GM18519 (cell line): ENCODE measurements at regions not wholly inside any gene's neighbourhood (a gene's known extent, or its start where the extent isn't known, plus 50 kb on each side); places are given as distances from the start of the nearest gene placed in this dataset.
"Not testable (repeated sequence)": the region's sequence is repeated elsewhere in the genome, so short reads cannot be mapped to it uniquely, and the experiment has no call there.

Experiments
- ATAC-seq: cut with Tn5 transposase; IDR thresholded peaks from one replicate; pipeline ENCODE4 v1.9.1; 2021; ENCODE audit warnings: mild to moderate bottlenecking, moderate library complexity; ENCODE audit not compliant: unreplicated experiment, low FRiP score

- no peak for ATAC-seq
These were observed 217.7 kb upstream of the INTU start for GRCh38 chr4:127414951-127415606.

GRCh38 chr4:127416115-127416514 lies 216.6 kb upstream of the INTU start:
- no peak for ATAC-seq

GRCh38 chr4:127417885-127418535 lies 214.7 kb upstream of the INTU start:
- ATAC-seq: no peak

- no peak for ATAC-seq
These were observed 213.3 kb upstream of the INTU start for GRCh38 chr4:127419431-127419830.

GRCh38 chr4:127421437-127421836 lies 211.3 kb upstream of the INTU start:
- ATAC-seq: no peak

- no peak for ATAC-seq
These were observed 207.4 kb upstream of the INTU start for GRCh38 chr4:127425202-127425845.

GRCh38 chr4:127425851-127426250 lies 206.9 kb upstream of the INTU start:
- ATAC-seq: no peak

- ATAC-seq: no peak
These were observed 191.2 kb upstream of the INTU start for GRCh38 chr4:127441571-127441970.

GRCh38 chr4:127445471-127445870 lies 187.3 kb upstream of the INTU start:
- ATAC-seq: no peak

- no peak for ATAC-seq
These were observed 186.3 kb upstream of the INTU start for GRCh38 chr4:127446427-127446885.

GRCh38 chr4:127448986-127449385 lies 183.8 kb upstream of the INTU start:
- no peak for ATAC-seq

GRCh38 chr4:127449449-127449848 lies 183.3 kb upstream of the INTU start:
- no peak for ATAC-seq

GRCh38 chr4:127450276-127450675 lies 182.5 kb upstream of the INTU start:
- ATAC-seq: no peak

- no peak for ATAC-seq
These were observed 168.9 kb upstream of the INTU start for GRCh38 chr4:127463883-127464282.

- ATAC-seq: no peak
These were observed 163.2 kb upstream of the INTU start for GRCh38 chr4:127469542-127469941.

- no peak for ATAC-seq
These were observed 162.6 kb upstream of the INTU start for GRCh38 chr4:127469959-127470809.

- ATAC-seq: not testable (repeated sequence)
These were observed 154.5 kb upstream of the INTU start for GRCh38 chr4:127478271-127478670.

GRCh38 chr4:127479031-127479622 lies 153.6 kb upstream of the INTU start:
- no peak for ATAC-seq

GRCh38 chr4:127482049-127482448 lies 150.7 kb upstream of the INTU start:
- no peak for ATAC-seq

GRCh38 chr4:127484117-127484516 lies 148.6 kb upstream of the INTU start:
- ATAC-seq: no peak
